ENCODE measurements at regions not wholly inside any gene's neighbourhood (a gene's known extent, or its start where the extent isn't known, plus 50 kb on each side); places are given as distances from the start of the nearest gene placed in this dataset.
"Not testable (repeated sequence)": the region's sequence is repeated elsewhere in the genome, so short reads cannot be mapped to it uniquely, and the experiment has no call there.

DNA sequence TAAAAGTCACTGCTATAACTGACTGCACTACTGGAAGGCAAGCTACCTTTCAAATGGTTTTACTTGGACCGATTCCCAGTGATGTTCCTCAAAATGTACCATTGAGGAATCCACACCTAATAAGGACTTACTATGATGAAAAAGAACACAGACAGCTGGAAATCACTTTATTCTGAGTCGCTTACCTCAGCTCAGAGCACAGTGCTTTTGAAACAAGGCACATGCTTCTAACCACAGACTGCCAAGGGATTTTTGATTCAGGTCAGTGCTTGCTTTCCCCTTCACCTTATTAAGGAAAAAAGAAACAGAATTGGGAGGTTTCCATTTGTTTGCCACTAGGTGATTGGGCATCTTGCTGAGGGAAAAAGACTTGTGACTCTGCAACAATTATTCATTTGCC, 707.5 kb upstream of the FSHR start:
- no peak for DNase-seq

DNA sequence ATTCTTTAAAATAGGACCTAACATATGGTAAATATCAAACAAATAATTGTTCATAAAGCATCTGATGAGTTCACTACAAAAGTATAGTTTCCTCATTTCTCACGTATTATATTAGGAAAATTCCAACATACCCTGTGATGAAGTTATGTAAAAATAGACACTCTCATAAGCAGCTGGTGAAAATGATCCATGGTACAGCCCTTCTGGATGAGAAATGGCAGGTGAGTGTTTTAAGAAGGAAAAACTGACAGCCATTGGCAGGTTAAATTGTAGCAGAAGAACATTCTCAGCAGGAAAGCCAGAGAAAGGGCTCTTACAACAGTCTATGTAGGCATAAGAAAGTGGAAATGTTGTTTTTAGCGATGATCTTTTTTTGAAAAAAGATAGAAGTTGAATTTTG, 706.5 kb upstream of the FSHR start:
- DNase-seq = no peak

DNA sequence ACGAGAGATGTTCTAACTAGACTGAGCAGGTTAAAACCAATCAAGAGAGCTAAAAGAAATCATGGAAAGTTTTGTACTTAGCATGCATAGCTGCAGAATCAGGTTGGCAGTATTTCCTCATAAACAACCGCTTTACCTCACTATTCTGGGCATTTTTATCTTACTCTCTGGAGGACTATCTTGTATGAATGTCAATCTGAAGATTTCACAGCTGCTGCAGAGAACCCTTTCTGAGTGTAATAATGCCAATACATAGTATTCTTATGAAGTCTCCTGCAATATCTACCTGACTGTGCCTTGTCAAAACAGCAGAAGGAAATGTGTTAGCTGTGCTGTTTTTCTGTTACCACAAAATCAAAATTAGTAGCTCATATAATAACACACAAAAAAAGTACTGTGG, 705.9 kb upstream of the FSHR start:
- DNase-seq = no peak

DNA sequence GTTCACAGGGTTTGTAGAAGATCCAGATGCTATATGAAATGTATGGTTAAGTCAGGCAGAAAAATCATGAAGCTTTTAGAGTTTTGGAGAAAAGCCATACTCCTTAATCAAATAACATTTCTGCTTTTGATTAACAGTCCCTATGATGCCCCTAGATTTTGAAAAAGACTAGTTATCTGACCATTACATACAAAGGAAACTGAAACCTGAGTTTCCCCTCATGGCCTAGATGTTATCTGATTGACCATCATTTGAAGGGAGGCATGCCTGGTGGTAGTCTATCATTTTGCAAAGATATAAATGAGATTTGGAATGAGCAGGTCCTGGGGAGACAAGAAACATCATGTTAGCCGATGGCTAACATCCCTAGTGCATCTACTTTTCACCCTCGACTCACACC, 704.3 kb upstream of the FSHR start:
- no peak for DNase-seq

DNA sequence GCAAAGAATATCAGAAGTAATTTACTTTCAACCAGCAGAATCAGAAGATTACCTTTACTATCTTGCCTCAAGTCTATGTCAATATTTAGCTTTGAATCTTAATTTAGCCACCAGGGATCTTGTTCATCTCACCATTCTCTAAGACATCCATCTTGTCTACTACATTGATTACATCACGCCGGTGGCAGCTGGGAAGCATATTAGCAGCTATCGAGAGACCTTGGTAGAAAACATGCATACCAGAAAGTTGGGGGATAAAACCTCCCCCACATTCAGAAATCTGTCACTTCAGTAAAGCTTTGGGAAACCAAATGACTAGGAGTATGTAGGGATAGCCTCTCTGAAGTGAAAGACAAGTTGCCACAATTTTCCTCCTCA, 703.8 kb upstream of the FSHR start:
- DNase-seq = no peak

DNA sequence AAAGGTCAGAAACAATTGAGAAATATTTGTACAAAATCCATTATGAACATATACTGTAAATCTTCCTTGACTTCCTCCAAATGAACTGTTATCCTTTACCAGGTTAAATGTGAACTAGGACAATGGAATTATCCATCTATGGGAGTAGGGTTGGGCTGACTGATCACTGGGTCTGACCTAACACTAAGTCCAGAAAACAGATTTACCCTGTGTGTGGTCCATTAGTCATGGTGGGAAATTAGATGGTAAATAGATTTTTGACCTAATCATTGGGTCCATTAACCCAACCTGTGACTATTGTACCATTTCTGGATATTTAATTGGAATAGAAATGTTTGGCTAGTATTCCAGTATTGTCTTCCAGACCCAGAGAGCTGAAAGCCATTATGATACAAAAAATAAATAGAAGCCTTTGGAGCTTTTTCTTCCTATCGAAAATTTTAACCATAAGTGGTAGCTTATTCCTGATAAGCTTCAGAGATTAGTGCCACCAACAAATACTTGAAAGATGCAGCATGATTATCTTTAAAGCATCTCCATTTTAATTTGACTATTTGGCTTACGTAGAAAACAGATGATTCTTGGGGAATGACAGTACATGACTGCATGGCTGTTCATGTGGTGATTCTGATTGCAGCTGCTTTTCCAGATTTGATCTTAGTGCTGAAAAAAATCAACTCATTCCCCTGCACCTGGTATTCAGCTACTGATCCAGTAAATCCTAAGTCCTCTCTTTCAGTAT, 703.2 kb upstream of the FSHR start:
- DNase-seq = no peak

DNA sequence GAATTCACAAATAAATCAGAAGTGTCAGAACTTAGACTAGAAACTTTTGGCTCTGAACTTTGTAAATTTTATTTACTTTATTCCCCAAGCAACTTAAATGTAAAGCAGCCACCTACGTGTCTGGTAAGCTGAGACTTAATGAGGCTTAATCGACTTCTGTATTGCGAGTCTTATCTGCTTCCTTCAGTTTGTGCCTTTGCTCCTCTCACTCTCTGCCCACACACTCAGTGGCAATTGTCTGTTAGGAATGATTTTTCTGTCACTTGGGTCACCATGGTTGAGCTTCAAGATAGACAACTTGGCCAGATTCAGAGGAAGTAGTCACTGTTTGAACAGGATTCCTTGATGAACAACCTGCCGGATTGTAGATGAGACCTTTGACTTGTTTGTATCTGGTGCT, 691.4 kb upstream of the FSHR start:
- DNase-seq = no peak

DNA sequence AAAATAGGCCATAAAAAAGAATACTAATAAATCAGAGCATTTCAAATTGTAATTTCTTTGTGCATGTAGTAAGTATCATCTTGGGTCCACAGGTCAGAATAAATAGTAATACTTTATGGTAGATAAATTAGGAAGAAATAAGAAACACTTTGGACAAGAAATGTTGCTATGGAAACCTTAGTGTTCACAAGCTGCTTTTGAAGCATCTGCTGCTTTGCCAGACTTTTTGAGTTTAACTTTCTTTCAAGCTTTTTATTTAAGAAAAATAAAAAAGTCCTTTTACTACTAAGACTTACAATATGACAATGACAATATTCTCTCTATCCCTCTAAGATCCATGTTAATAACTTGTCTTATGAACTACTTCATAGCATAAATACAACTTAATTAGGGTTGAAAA, 690.7 kb upstream of the FSHR start:
- DNase-seq = no peak

DNA sequence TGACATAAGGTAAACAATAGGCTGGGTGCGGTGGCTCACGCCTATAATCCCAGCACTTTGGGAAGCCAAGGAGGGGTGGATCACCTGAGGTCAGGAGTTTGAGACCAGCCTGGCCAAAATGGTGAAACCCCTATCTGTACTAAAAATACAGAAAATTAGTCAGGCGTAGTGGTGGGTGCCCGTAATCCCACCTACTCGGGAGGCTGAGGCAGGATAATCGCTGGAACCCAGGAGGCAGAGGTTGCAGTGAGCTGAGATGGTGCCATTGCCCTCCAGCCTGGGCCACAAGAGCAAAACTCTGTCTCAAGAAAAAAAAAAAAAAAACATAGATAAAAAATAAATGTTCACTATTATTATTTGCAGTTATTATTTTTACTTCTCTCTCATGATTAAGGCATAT, 689.8 kb upstream of the FSHR start:
- DNase-seq = not testable (repeated sequence)

DNA sequence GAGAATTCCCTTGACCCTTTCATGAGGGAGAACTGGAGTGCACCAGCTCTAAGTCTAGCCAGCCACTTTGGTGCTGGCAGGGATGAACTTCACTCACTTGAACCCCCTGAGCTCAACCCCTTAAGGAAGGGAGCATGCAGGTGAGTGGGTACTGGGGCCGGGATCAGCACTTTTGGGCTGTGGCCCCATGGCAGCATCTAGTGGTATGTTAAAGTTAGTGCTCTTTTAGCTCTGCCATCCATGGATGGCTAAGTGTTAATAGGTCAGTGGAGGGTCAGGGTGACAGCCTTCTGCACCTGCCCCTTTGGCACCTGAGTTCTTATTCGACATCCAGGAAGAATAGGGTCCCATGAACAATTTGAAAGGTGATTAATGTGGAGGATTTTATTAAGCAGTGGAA, 689.0 kb upstream of the FSHR start:
- no peak for DNase-seq

DNA sequence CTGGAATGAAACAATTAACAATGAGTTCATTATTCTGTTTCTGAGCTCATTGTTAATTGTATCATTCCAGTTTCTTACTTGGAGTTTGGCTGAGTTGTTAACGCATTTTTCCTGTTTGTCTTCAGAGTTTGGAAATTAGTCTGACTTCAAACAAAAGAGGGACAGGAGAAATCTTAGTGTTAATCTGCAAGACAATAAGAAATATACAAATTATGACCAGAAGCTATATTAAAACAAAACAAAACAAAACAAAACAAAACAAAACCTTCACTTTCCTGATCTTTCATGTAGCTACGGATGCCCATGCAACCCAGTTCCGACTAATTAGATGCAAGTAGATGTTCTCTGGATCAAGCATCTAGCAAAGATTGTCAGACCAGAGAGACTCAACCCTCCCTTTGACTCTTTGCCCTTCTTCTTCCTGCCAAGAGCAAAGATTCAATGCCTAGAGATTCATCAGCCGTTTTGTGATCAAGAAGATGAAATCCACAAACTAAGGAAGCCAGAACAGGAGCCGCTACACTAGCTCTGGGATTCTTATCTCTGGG, 686.2 kb upstream of the FSHR start:
- no peak for DNase-seq

DNA sequence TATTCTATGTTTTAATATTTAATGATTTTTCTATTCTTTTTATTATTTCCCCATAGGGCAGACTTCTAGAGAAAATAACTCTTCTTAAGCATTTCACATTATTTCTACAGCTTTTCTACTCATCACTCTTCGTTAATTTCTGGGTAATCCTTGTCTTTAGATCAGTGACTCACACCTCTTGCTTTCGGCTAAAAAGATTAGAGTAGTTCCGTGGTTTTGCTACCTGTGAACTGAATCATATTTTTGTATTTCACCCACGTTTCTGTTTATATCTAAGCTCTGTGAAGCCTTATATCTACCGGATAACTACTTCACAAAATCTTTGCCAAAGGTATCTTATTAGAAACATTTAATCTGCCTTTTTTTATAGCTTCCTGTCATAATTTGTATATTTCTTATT, 685.5 kb upstream of the FSHR start:
- DNase-seq = no peak

DNA sequence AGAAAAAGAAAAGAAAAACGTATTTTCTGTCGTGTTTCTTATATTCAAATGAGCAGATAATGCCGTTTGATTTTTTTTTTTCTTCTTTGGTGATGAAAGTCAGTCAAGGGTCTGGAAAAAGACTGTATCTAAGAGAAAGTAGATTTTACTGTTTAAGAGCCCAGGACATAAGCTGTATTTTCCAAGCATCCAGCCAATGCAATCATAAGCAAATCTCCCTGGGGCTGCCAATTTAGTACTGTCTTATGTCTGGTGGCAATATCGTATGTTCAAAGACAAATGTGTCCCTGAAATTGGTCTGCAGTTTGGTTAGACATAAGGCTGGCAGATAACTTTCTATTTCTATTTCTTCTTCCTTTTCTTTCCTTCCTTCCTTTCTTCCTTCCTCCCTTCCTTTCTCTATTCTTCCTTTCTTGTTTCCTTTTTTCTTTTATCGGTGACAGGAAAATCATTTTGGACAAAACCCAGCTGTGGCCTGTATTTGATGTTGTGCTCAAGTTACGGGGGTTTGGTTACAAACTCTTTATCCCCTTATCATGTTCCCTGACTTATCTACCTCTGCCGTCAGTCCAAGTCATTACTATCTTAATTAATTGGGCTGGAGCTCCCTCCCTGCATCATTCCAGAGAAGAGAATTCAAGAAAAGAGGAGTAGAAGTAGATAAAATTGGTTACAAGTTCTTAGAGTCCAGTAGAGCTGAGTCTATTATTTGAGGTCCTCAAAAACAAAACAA, 683.4 kb upstream of the FSHR start:
- DNase-seq = no peak

DNA sequence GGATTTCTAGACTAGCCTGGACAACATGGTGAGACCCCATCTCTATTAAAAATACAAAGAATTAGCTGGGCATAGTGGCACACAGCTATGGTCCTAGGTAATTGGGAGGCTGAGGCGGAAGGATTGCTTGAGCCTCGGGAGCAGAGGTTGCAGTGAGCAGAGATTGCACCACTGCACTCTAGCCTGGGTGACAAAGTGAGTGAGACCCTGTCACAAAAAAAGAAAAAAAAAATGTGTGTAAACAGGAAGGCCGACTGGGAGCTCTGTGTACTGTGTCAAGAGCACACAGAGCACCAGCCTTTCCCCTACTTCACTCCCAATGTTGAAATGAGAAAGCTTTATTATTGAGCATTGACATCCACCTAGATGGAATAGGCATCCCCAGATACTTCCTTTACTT, 681.7 kb upstream of the FSHR start:
- DNase-seq = no peak

DNA sequence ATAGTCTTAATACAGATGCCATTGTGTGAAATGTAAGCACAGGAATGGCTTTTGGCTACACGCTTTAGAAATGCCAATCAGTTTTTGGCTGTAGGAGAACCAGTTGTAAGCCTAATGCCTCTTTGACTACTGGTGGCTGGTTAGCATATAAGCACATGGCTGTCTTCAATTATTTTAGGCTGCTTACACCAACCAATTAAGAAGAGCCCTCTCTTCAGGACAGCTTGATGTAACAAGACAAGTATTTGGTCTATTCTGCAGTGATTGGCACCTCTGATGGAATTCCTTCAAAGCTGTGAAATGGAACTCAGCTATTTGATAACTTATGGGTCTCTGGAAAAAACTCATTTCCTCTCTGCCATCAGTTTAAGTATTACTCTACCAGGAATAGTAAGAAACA, 680.1 kb upstream of the FSHR start:
- no peak for DNase-seq

DNA sequence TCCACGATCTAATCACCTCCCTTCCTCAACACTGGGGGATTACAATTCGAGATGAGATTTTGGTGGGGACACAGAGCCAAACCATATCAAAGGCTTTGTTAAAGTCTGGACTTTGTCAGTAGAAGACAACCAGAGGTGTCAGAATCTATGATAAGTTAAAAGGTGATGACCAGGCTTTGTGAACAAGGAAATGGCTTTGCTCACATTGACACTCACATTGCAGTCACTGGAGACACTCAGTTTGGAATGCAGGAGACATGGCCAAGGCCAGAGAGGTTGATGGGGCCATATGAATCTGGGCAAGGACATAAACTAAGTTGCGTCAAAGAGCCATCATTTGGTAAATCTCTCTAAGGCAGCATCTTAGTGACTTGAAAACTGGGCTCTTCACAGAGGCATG, 678.2 kb upstream of the FSHR start:
- no peak for DNase-seq

DNA sequence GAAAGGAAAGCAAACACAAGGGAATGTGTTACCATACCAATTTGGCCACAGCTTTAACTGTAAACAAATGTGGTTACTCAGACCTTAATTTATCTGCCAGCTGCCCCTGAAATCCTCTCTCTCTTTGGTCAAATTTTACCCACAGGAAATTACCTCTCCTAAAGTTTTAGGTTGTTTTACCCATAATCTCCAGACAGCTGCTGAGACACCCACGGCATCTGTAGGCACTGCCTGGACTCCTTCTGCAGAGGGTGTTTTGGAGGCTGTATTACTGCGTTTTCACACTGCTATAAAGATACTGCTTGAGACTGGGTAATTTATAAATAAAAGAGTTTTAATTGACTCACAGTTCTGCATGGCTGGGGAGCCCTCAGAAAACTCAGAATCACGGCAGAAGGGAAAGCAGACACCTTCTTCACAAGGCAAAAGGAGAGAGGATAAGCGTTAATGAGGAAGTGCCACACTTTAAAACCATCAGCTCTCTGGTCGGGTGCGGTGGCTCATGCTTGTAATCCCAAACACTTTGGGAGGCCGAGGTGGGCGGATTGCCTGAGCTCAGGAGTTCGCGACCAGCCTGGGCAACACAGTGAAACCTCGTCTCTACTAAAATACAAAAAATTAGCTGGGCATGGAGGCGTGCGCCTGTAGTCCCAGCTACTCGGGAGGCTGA, 677.5 kb upstream of the FSHR start:
- DNase-seq = no peak

DNA sequence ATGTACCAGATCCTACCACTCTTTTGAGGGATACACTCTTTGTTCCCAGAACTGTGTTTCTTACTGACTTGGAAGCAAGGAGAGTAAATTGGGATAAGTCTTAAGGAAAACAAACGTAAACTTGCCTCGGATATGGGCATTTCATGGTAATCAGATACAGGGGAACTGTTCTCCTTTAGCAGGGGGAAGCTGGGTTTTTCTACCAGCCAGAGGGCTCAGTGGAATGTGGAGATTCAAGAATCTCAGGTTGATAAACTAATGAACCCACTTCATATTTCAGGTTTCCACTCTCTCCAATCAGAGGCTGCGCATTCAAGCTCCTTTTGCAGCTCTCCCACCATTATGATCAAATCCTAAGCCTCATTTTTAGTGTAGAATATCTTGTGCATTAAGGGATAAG, 676.5 kb upstream of the FSHR start:
- DNase-seq = no peak

DNA sequence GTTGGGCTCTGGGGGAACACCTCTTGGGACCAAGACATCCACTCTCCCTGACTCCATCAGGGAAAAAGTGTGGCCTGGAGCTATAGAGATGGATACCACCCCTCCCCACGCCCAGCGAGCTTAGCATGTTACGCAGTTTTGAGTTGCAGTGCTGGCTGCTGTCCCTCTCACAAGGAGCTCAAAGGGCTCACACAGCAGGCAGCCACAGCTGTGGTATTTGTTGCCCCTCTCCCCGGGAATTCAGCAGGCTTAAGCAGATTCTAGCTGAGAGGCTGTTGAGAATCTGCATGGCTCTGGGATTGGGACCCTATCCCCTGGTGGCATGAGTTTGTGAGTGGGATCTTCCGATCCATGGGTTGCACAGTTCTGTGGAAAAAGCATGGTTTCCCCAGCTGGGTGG, 673.1 kb upstream of the FSHR start:
- no peak for DNase-seq

DNA sequence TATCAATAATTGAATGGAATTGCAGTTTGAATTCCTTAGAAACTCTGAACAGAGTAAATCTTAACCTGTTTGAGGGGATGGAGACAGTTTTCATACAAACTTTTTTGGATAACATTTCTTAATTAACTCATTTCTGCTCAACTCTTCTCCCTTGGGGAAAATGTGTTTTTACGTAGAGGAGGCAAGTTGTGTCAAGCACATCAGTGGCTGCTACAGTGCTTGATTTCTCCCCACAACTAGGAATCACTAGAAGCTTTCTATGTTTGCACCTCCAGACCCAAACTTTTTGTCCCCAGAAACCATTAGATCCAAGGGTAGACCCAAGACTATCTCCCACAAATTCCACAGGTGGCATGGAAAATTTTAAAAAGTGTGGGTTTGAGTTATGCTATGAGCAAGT, 658.9 kb upstream of the FSHR start:
- DNase-seq = no peak

DNA sequence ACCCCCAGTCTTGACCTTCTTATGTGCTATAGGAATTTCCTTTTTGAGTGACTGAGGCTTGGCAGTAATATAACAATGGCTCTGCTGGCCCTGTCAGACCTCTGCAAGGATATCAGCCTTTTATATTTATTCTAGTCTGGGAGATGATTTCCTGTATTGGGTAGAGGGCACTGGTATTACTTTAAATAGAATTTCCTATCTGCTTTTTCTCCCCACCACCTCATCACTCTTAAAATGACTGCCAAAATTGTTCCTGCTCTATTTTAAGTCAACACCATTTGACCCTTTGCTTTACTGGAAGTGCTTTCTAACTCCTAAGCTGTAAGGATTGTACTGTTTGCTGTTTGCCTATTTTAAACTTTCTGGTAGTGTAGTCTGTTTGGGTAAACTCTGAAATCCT, 658.4 kb upstream of the FSHR start:
- DNase-seq = no peak

DNA sequence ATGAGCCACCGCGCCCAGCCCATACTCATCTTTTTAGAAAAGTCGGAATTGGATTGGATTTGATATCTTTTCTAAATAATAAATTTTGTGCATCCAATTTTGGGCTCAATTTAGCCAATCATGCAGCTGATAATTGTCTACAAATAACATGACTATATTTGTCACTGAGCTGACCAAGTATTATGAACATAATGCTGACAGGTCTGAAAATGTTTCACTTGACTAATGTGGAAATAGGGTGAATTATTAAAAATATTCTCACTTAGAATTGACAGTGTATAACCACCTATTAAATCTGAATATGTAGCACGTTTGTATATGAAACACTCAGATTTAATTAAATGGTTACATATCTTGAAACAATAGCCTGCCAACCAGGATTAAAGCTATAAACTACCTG, 657.2 kb upstream of the FSHR start:
- no peak for DNase-seq

DNA sequence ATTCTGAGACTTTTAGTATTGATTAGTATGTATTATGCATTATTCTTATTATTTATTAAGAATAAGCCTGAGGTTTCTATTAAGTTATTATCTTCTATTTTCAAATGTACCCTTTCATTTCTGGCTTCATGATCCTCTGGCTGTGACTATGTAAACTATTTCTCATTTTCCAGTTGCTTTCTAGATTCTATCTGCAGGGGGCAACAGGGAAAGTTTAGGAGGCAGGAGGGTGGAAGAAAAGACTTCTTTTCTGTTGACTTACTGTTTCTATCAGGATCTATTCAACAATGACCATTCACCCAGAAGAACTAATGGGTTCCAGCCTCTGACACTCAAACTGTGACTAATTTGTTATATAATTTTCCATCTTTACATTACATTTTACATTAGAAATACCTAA, 653.4 kb upstream of the FSHR start:
- DNase-seq = no peak

DNA sequence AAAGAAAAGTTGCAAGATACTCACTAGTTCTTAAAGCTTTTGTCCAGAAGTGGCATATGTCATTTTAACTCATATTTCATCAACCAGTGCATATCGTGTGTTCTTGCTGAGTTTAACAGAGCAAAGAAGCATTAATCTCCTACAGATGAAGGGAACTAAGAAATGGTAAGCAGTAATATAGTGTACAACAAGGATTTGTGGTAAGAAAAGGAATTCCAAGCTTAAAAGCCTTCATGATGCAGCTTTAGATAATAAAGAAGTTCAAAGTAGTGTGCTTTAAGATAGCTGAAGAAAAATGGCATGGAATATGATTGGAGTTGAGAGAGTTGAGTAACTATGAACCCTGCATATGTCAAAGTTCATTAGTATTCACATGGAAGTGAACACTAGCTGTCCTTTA, 649.8 kb upstream of the FSHR start:
- no peak for DNase-seq
